DND-41 (cell line): ENCODE measurements at regions not wholly inside any gene's neighbourhood (a gene's known extent, or its start where the extent isn't known, plus 50 kb on each side); places are given as distances from the start of the nearest gene placed in this dataset.

Experiments used
- EZH2 ChIP-seq: IDR thresholded peaks from 3 replicates; pipeline ENCODE4 v1.6.1; 2012; ENCODE audit warnings: borderline replicate concordance, low read depth, mild to moderate bottlenecking, moderate library complexity, low read length, inconsistent platforms; ENCODE audit not compliant: severe bottlenecking
- TF ChIP-seq, protein P1 (sequence below): IDR thresholded peaks from 2 replicates; pipeline ENCODE4 v1.5.1; 2012; ENCODE audit warnings: borderline replicate concordance, low read length, moderate library complexity, mild to moderate bottlenecking; ENCODE audit not compliant: poor library complexity, severe bottlenecking; ENCODE audit errors: extremely low read depth

DNA sequence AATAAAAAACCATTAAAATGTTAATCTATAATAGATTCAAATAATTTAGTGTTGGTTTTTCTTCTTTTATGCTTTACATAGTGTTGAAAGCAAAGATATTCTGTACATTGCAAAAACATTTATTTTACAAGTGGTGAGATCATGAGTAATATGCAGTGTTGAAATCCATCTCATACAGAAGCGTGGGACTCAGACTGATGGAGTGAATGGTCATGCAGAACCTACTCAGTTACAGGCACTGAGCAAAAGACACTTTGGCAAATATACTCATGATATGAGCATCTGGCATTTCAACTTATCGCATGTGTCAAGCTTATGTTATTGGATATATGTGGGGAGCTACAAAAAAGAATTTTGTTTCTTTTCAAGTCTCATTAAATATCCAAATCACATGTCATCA lies 620.2 kb upstream of the NETO1 start:
- TF ChIP-seq, protein P1, sequence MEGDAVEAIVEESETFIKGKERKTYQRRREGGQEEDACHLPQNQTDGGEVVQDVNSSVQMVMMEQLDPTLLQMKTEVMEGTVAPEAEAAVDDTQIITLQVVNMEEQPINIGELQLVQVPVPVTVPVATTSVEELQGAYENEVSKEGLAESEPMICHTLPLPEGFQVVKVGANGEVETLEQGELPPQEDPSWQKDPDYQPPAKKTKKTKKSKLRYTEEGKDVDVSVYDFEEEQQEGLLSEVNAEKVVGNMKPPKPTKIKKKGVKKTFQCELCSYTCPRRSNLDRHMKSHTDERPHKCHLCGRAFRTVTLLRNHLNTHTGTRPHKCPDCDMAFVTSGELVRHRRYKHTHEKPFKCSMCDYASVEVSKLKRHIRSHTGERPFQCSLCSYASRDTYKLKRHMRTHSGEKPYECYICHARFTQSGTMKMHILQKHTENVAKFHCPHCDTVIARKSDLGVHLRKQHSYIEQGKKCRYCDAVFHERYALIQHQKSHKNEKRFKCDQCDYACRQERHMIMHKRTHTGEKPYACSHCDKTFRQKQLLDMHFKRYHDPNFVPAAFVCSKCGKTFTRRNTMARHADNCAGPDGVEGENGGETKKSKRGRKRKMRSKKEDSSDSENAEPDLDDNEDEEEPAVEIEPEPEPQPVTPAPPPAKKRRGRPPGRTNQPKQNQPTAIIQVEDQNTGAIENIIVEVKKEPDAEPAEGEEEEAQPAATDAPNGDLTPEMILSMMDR = no peak
- TF ChIP-seq EZH2 = no peak
